Superior temporal gyrus (tissue), 1 donor: ENCODE measurements at regions not wholly inside any gene's neighbourhood (a gene's known extent, or its start where the extent isn't known, plus 50 kb on each side); places are given as distances from the start of the nearest gene placed in this dataset.

Source experiments
- DNase-seq: peaks from one replicate; pipeline ENCODE4 v3.0.0-alpha.2; 2016; ENCODE audit errors: extremely low spot score

GRCh38 chr6:166106076-166106686 lies 61.5 kb downstream of the TBXT start:
- DNase-seq = peak; percentile 94

GRCh38 chr6:166105341-166106075 lies 62.1 kb downstream of the TBXT start:
- no peak for DNase-seq

- no peak for DNase-seq
Measured at GRCh38 chr6:166104872-166105271, 62.8 kb downstream of the TBXT start.

- no peak for DNase-seq
Measured at GRCh38 chr6:166104107-166104506, 63.5 kb downstream of the TBXT start.

GRCh38 chr6:166101819-166102419 lies 65.7 kb downstream of the TBXT start:
- no peak for DNase-seq

GRCh38 chr6:166097914-166098522 lies 69.6 kb downstream of the TBXT start:
- peak; percentile 73 for DNase-seq

GRCh38 chr6:166087852-166088251 lies 79.8 kb downstream of the TBXT start:
- DNase-seq = no peak

GRCh38 chr6:166087246-166087645 lies 80.4 kb downstream of the TBXT start:
- DNase-seq = no peak

- DNase-seq = no peak
Measured at GRCh38 chr6:166085500-166085899, 82.2 kb downstream of the TBXT start.

- DNase-seq = no peak
Measured at GRCh38 chr6:166084951-166085350, 82.7 kb downstream of the TBXT start.

- DNase-seq = no peak
Measured at GRCh38 chr6:166079841-166080240, 87.8 kb downstream of the TBXT start.

- DNase-seq = no peak
Measured at GRCh38 chr6:166078294-166078693, 89.4 kb downstream of the TBXT start.

GRCh38 chr6:166076625-166077024 lies 91.0 kb downstream of the TBXT start:
- DNase-seq = no peak

- no peak for DNase-seq
Measured at GRCh38 chr6:166075925-166076324, 91.7 kb downstream of the TBXT start.

- no peak for DNase-seq
Measured at GRCh38 chr6:166075186-166075585, 92.5 kb downstream of the TBXT start.

GRCh38 chr6:166073082-166073481 lies 94.6 kb downstream of the TBXT start:
- no peak for DNase-seq

GRCh38 chr6:166068768-166069167 lies 98.9 kb downstream of the TBXT start:
- DNase-seq = no peak

GRCh38 chr6:166058064-166058739 lies 109.4 kb downstream of the TBXT start:
- DNase-seq = peak; percentile 60

- peak; percentile 14 for DNase-seq
Measured at GRCh38 chr6:166057431-166057830, 110.2 kb downstream of the TBXT start.

GRCh38 chr6:166056637-166057036 lies 111.0 kb downstream of the TBXT start:
- peak; percentile 61 for DNase-seq

GRCh38 chr6:166055801-166056200 lies 111.8 kb downstream of the TBXT start:
- no peak for DNase-seq

- no peak for DNase-seq
Measured at GRCh38 chr6:166052837-166053236, 114.8 kb downstream of the TBXT start.
